ENCODE measurements at regions not wholly inside any gene's neighbourhood (a gene's known extent, or its start where the extent isn't known, plus 50 kb on each side); places are given as distances from the start of the nearest gene placed in this dataset.
"Not testable (repeated sequence)": the region's sequence is repeated elsewhere in the genome, so short reads cannot be mapped to it uniquely, and the experiment has no call there.

- Mint-ChIP-seq H3K27ac (no peak overlapping the region), H3K4me3 (no peak overlapping the region), H3K27me3 (ENCODE audit: low read depth in 2 of 2) (no peaks in the 10 kb centered on the region), H3K9me3 (peaks cover 9 to 37% of the 10 kb centered on the region in 2 donors), H3K36me3 (peaks cover 7% of the 10 kb centered on the region), H3K4me1 (no peaks in the 10 kb centered on the region)
- no peak for TF ChIP-seq CTCF (IDR thresholded peaks at IDR 0.05)
- Histone ChIP-seq H3K27ac (ENCODE audit: low read length) (no peak overlapping the region), H3K9me3 (ENCODE audit: control insufficient read depth, insufficient read depth, low read length) (no peaks in the 10 kb centered on the region), H3K36me3 (ENCODE audit: control insufficient read depth, insufficient read depth, low read length) (no peaks in the 10 kb centered on the region), H3K4me1 (ENCODE audit: control insufficient read depth, insufficient read depth, low read length) (no peaks in the 10 kb centered on the region), H3K4me3 (ENCODE audit: low read length) (no peak overlapping the region), H3K27me3 (ENCODE audit: control insufficient read depth, insufficient read depth, low read length) (no peaks in the 10 kb centered on the region)
- no peak for DNase-seq
- no peak for ATAC-seq
- intact Hi-C loops (cut with micrococcal nuclease): no loop called here
- no CpG with 5 or more reads among the region's 2 CpGs for WGBS (ENCODE audit: insufficient coverage)
Measured at GRCh38 chr18:38751211-38751610, 1185.6 kb upstream of the CELF4 start.

- Mint-ChIP-seq H3K27ac (no peak overlapping the region), H3K36me3 (peaks cover 7% of the 10 kb centered on the region), H3K27me3 (ENCODE audit: low read depth in 2 of 2) (no peaks in the 10 kb centered on the region), H3K4me1 (no peaks in the 10 kb centered on the region), H3K9me3 (peaks cover 8 to 34% of the 10 kb centered on the region in 2 donors), H3K4me3 (no peak overlapping the region)
- Histone ChIP-seq H3K27me3 (ENCODE audit: control insufficient read depth, insufficient read depth, low read length) (no peaks in the 10 kb centered on the region), H3K36me3 (ENCODE audit: control insufficient read depth, insufficient read depth, low read length) (no peaks in the 10 kb centered on the region), H3K4me1 (ENCODE audit: control insufficient read depth, insufficient read depth, low read length) (no peaks in the 10 kb centered on the region), H3K27ac (ENCODE audit: low read length) (no peak overlapping the region), H3K9me3 (ENCODE audit: control insufficient read depth, insufficient read depth, low read length) (no peaks in the 10 kb centered on the region), H3K4me3 (ENCODE audit: low read length) (no peak overlapping the region)
- intact Hi-C loops (cut with micrococcal nuclease): no loop called here
- DNase-seq: no peak
- no peak for TF ChIP-seq CTCF (IDR thresholded peaks at IDR 0.05)
- 83% methylated on average over 2 of the region's 3 CpGs for WGBS (ENCODE audit: insufficient coverage)
- ATAC-seq: no peak
Measured at GRCh38 chr18:38750751-38751150, 1185.2 kb upstream of the CELF4 start.

GRCh38 chr18:38747153-38747552 is 1181.6 kb upstream of the CELF4 start:
- no peak overlapping the region for H3K27ac ChIP-seq (ENCODE audit: low read length)
- Mint-ChIP-seq H3K9me3 (peaks cover 7 to 27% of the 10 kb centered on the region in 2 donors), H3K27ac (no peak overlapping the region), H3K36me3 (no peaks in the 10 kb centered on the region), H3K27me3 (ENCODE audit: low read depth in 2 of 2) (no peaks in the 10 kb centered on the region), H3K4me3 (no peak overlapping the region), H3K4me1 (no peaks in the 10 kb centered on the region)
- H3K9me3 ChIP-seq (ENCODE audit: control insufficient read depth, insufficient read depth, low read length): no peaks in the 10 kb centered on the region
- H3K27me3 ChIP-seq (ENCODE audit: control insufficient read depth, insufficient read depth, low read length): no peaks in the 10 kb centered on the region
- ATAC-seq (no peak), DNase-seq (no peak)
- no peaks in the 10 kb centered on the region for H3K36me3 ChIP-seq (ENCODE audit: control insufficient read depth, insufficient read depth, low read length)
- intact Hi-C loops (cut with micrococcal nuclease): no loop called here
- no peak for TF ChIP-seq CTCF (IDR thresholded peaks at IDR 0.05)
- H3K4me3 ChIP-seq (ENCODE audit: low read length): no peak overlapping the region
- WGBS (ENCODE audit: insufficient coverage): 57% methylated on average over 3 of the region's 5 CpGs
- H3K4me1 ChIP-seq (ENCODE audit: control insufficient read depth, insufficient read depth, low read length): no peaks in the 10 kb centered on the region

GRCh38 chr18:38720181-38720580 is 1154.6 kb upstream of the CELF4 start:
- WGBS (ENCODE audit: insufficient coverage): 100% methylated on average over 1 of the region's 2 CpGs
- H3K27me3 Mint-ChIP-seq (ENCODE audit: low read depth in 2 of 2); H3K27me3 ChIP-seq (ENCODE audit: control insufficient read depth, insufficient read depth, low read length); DNase-seq; H3K36me3 Mint-ChIP-seq; ATAC-seq; H3K9me3 Mint-ChIP-seq; H3K36me3 ChIP-seq (ENCODE audit: control insufficient read depth, insufficient read depth, low read length); H3K4me3 Mint-ChIP-seq; H3K4me1 Mint-ChIP-seq; H3K9me3 ChIP-seq (ENCODE audit: control insufficient read depth, insufficient read depth, low read length); H3K4me3 ChIP-seq (ENCODE audit: low read length); H3K27ac ChIP-seq (ENCODE audit: low read length); H3K27ac Mint-ChIP-seq; intact Hi-C loops (cut with micrococcal nuclease); H3K4me1 ChIP-seq (ENCODE audit: control insufficient read depth, insufficient read depth, low read length): not testable (repeated sequence)
